Transverse colon (tissue), 3 donors: ENCODE measurements at regions not wholly inside any gene's neighbourhood (a gene's known extent, or its start where the extent isn't known, plus 50 kb on each side); places are given as distances from the start of the nearest gene placed in this dataset.

Experiments used
- CTCF ChIP-seq, 5 experiments: fragments of 200-600 bp in 3 of 5; fragments of 450-650 bp in 2 of 5; sonication (generic) in 3 of 5; IDR thresholded peaks; 1 replicate in 2 of 5; 2 replicates in 3 of 5; pipeline ENCODE4 v1.5.1; 2016 to 2017; ENCODE audit warnings: antibody characterized with exemption in 5 of 5, inconsistent platforms in 3 of 5, mild to moderate bottlenecking in 2 of 5, moderate library complexity in 1 of 5
- POLR2A ChIP-seq: fragments of 450-650 bp; IDR thresholded peaks from one replicate; pipeline ENCODE4 v1.6.1; 2016; ENCODE audit warnings: antibody characterized with exemption, mild to moderate bottlenecking, moderate library complexity

DNA sequence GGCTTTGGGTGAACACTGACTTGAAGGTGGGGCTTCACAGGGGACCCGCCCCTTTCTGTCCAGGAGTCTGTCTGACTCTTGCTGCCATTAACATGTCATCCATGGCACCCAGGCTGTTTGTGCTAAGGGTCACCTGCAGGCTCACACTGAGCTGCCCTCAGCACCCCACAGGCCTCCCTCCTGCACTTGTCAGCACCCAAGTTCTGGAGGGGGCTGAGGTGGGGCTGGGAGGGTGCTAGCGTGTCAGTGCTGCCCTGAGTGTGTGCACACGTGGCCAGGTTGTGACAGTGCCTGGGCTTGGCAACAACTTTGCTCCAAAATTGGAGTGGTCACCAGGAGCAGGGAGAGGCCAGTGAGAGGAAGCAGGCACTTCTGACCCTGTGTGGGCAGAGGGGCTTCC, 963.2 kb downstream of the TRHDE start:
- TF ChIP-seq CTCF (IDR thresholded peaks at IDR 0.05) (no peak), POLR2A (no peak)
